ENCODE measurements at regions not wholly inside any gene's neighbourhood (a gene's known extent, or its start where the extent isn't known, plus 50 kb on each side); places are given as distances from the start of the nearest gene placed in this dataset.

- Histone ChIP-seq H3K36me3 (no peaks in the 10 kb centered on the region), H3K9me3 (no peaks in the 10 kb centered on the region), H3K27me3 (no peaks in the 10 kb centered on the region), H3K27ac (no peak overlapping the region), H3K4me3 (no peak overlapping the region), H3K4me1 (peaks cover 0 to 4% of the 10 kb centered on the region in 2 donors)
- no peak for ATAC-seq
- intact Hi-C loops (cut with DNase I; ENCODE audit: low total_unique reads) (no loop called here), in situ Hi-C loops (cut with MboI; ENCODE audit: low sequenced_read_pairs in 4 of 4) (no loop called here)
- no peak for DNase-seq
- TF ChIP-seq POLR2A (IDR thresholded peaks at IDR 0.05) (no peak), CTCF (IDR thresholded peaks at IDR 0.05 in 4 of 5, conservative IDR thresholded peaks at IDR 0.05 in 1 of 5) (no peak)
These were observed 124.2 kb downstream of the UQCRFS1 start for GRCh38 chr19:29088761-29089160.

- DNase-seq (no peak), ATAC-seq (no peak)
- H3K27ac ChIP-seq: no peak overlapping the region
- peaks cover 0 to 4% of the 10 kb centered on the region in 2 donors for H3K4me1 ChIP-seq
- H3K27me3 ChIP-seq: peaks cover 0 to 2% (median 0%) of the 10 kb centered on the region in 3 donors
- intact Hi-C loops (cut with DNase I; ENCODE audit: low total_unique reads): no loop called here
- TF ChIP-seq POLR2A (IDR thresholded peaks at IDR 0.05) (no peak), CTCF (IDR thresholded peaks at IDR 0.05 in 4 of 5, conservative IDR thresholded peaks at IDR 0.05 in 1 of 5) (no peak)
- no peaks in the 10 kb centered on the region for H3K36me3 ChIP-seq
- in situ Hi-C loops (cut with MboI; ENCODE audit: low sequenced_read_pairs in 4 of 4): no loop called here
- H3K4me3 ChIP-seq: no peak overlapping the region
- no peaks in the 10 kb centered on the region for H3K9me3 ChIP-seq
These were observed 126.3 kb downstream of the UQCRFS1 start for GRCh38 chr19:29086646-29087045.

GRCh38 chr19:29086182-29086581 lies 126.8 kb downstream of the UQCRFS1 start:
- H3K4me3 ChIP-seq: no peak overlapping the region
- no peak overlapping the region for H3K27ac ChIP-seq
- peaks cover 0 to 4% of the 10 kb centered on the region in 2 donors for H3K4me1 ChIP-seq
- intact Hi-C loops (cut with DNase I; ENCODE audit: low total_unique reads): no loop called here
- no peaks in the 10 kb centered on the region for H3K36me3 ChIP-seq
- in situ Hi-C loops (cut with MboI; ENCODE audit: low sequenced_read_pairs in 4 of 4): no loop called here
- DNase-seq (no peak), ATAC-seq (no peak)
- H3K9me3 ChIP-seq: no peaks in the 10 kb centered on the region
- no peak for TF ChIP-seq POLR2A (IDR thresholded peaks at IDR 0.05)
- TF ChIP-seq CTCF (IDR thresholded peaks at IDR 0.05 in 4 of 5, conservative IDR thresholded peaks at IDR 0.05 in 1 of 5): no peak
- peaks cover 0 to 3% (median 0%) of the 10 kb centered on the region in 3 donors for H3K27me3 ChIP-seq

GRCh38 chr19:29085630-29086029 lies 127.3 kb downstream of the UQCRFS1 start:
- Histone ChIP-seq H3K9me3 (no peaks in the 10 kb centered on the region), H3K36me3 (no peaks in the 10 kb centered on the region), H3K4me1 (peaks cover 0 to 4% of the 10 kb centered on the region in 2 donors), H3K27me3 (peaks cover 0 to 3% (median 0%) of the 10 kb centered on the region in 3 donors), H3K27ac (no peak overlapping the region), H3K4me3 (no peak overlapping the region)
- intact Hi-C loops (cut with DNase I; ENCODE audit: low total_unique reads) (no loop called here), in situ Hi-C loops (cut with MboI; ENCODE audit: low sequenced_read_pairs in 4 of 4) (no loop called here)
- ATAC-seq (no peak), DNase-seq (no peak)
- no peak for TF ChIP-seq CTCF (IDR thresholded peaks at IDR 0.05 in 4 of 5, conservative IDR thresholded peaks at IDR 0.05 in 1 of 5)
- no peak for TF ChIP-seq POLR2A (IDR thresholded peaks at IDR 0.05)

GRCh38 chr19:29085206-29085605 lies 127.7 kb downstream of the UQCRFS1 start:
- no peak for DNase-seq
- no peak for ATAC-seq
- Histone ChIP-seq H3K27me3 (peaks cover 0 to 3% (median 0%) of the 10 kb centered on the region in 3 donors), H3K36me3 (no peaks in the 10 kb centered on the region), H3K27ac (no peak overlapping the region), H3K4me1 (peaks cover 0 to 4% of the 10 kb centered on the region in 2 donors), H3K9me3 (no peaks in the 10 kb centered on the region), H3K4me3 (no peak overlapping the region)
- intact Hi-C loops (cut with DNase I; ENCODE audit: low total_unique reads) (no loop called here), in situ Hi-C loops (cut with MboI; ENCODE audit: low sequenced_read_pairs in 4 of 4) (no loop called here)
- no peak for TF ChIP-seq POLR2A (IDR thresholded peaks at IDR 0.05)
- no peak for TF ChIP-seq CTCF (IDR thresholded peaks at IDR 0.05 in 4 of 5, conservative IDR thresholded peaks at IDR 0.05 in 1 of 5)

All from gastrocnemius medialis (tissue), 4 donors.